H1 (cell line): ENCODE measurements at regions not wholly inside any gene's neighbourhood (a gene's known extent, or its start where the extent isn't known, plus 50 kb on each side); places are given as distances from the start of the nearest gene placed in this dataset.

Experiments used
- BCL11A ChIP-seq, 2 experiments: IDR thresholded peaks; one replicate each; pipeline ENCODE4 v1.6.1; 2011; ENCODE audit warnings: low read depth in 2 of 2, low read length in 2 of 2, mild to moderate bottlenecking in 2 of 2
- CHD1 ChIP-seq: IDR thresholded peaks from 2 replicates; pipeline ENCODE4 v1.6.1; 2012; ENCODE audit warnings: low read depth, low read length, improper control_type of control experiment
- CREB1 ChIP-seq: IDR thresholded peaks from 2 replicates; pipeline ENCODE4 v1.6.1; 2012; ENCODE audit warnings: inconsistent platforms
- CTBP2 ChIP-seq: IDR thresholded peaks from 2 replicates; pipeline ENCODE4 v1.7.0; 2011; ENCODE audit warnings: borderline replicate concordance, mild to moderate bottlenecking, moderate library complexity, mixed read lengths, low read length; ENCODE audit not compliant: insufficient read depth, insufficient read length
- GABPA ChIP-seq: IDR thresholded peaks from 2 replicates; pipeline ENCODE4 v1.6.1; 2011; ENCODE audit warnings: mild to moderate bottlenecking, low read length, moderate library complexity, borderline replicate concordance; ENCODE audit not compliant: insufficient read depth
- HDAC2 ChIP-seq, 2 experiments: fragments of 300-600 bp in 1 of 2; sonication (generic) in 1 of 2; IDR thresholded peaks; 2 replicates each; pipeline ENCODE4 v1.6.1; 2011 to 2012; ENCODE audit warnings: low read depth in 2 of 2, low read length in 2 of 2, mild to moderate bottlenecking in 2 of 2, moderate library complexity in 2 of 2, borderline replicate concordance in 1 of 2, inconsistent platforms in 1 of 2
- POLR2A ChIP-seq, 2 experiments: IDR thresholded peaks; 1 replicate in 1 of 2; 2 replicates in 1 of 2; pipeline ENCODE4 v1.6.1; 2011; ENCODE audit warnings: low read depth in 2 of 2, low read length in 2 of 2, mild to moderate bottlenecking in 2 of 2; ENCODE audit errors: control extremely low read depth in 1 of 2
- SIN3A ChIP-seq, 2 experiments: IDR thresholded peaks in 1 of 2; conservative IDR thresholded peaks in 1 of 2; 2 replicates each; pipeline ENCODE4 v1.6.1; 2011 to 2012; ENCODE audit warnings: low read length in 2 of 2, improper control_type of control experiment in 1 of 2, low read depth in 1 of 2, mild to moderate bottlenecking in 1 of 2
- SP1 ChIP-seq: IDR thresholded peaks from 2 replicates; pipeline ENCODE4 v1.6.1; 2011; ENCODE audit warnings: low read depth, low read length
- SRF ChIP-seq: IDR thresholded peaks from 2 replicates; pipeline ENCODE4 v1.6.1; 2011; ENCODE audit warnings: mild to moderate bottlenecking, low read depth, low read length, moderate library complexity
- ZNF274 ChIP-seq: IDR thresholded peaks from 2 replicates; pipeline ENCODE4 v1.7.0; 2012; ENCODE audit warnings: low read length, borderline replicate concordance; ENCODE audit errors: extremely low read depth
- TF ChIP-seq, protein P1 (sequence below): IDR thresholded peaks from 2 replicates; pipeline ENCODE4 v1.6.1; 2011; ENCODE audit warnings: low read length, improper control_type of control experiment
- TF ChIP-seq, protein P2 (sequence below), 3 experiments: IDR thresholded peaks; 1 replicate in 2 of 3; 2 replicates in 1 of 3; pipeline versions ENCODE4 v1.5.1 to v1.6.1; 2011; ENCODE audit warnings: low read length in 3 of 3, mild to moderate bottlenecking in 3 of 3, inconsistent platforms in 2 of 3, low read depth in 1 of 3, moderate library complexity in 1 of 3; ENCODE audit not compliant: insufficient read depth in 1 of 3; ENCODE audit errors: control extremely low read depth in 1 of 3
- TF ChIP-seq, protein P3 (sequence below): IDR thresholded peaks from 2 replicates; pipeline ENCODE4 v1.6.1; 2011; ENCODE audit warnings: low read depth, mild to moderate bottlenecking, low read length; ENCODE audit not compliant: insufficient read depth

DNA sequence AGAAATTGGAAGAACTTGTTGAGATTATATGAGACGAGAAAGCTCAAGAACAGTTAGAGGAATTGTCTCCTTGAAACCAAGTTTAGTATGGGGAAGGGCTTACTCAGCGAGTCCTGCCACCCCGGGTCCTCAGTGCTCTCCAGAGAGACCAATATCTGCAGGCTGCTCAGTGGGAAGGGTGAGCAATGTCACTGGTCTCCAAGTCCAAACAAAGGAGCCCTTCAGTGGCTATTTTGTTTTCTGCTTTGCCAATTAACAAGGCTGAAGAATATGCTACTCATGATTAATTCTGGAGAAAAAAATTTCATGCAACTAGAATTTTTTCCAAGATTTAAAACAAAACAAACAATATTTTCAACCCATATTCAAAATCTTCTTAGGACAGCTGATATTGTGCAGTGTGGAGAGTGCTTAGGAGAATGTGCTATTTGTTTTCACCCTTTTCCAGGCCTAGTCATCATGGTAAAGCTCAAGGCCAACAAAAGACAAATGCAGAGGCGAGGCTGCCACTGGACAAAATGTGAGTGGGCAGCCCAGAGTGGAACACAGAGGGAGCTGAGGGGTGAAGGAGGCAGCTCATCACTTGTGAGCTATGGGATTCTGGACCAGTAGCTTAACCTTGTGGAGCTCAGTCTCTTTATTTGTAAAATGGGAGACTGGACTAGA lies 83.8 kb upstream of the TMEM17 start:
- TF ChIP-seq, protein P1, sequence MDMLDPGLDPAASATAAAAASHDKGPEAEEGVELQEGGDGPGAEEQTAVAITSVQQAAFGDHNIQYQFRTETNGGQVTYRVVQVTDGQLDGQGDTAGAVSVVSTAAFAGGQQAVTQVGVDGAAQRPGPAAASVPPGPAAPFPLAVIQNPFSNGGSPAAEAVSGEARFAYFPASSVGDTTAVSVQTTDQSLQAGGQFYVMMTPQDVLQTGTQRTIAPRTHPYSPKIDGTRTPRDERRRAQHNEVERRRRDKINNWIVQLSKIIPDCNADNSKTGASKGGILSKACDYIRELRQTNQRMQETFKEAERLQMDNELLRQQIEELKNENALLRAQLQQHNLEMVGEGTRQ, result no peak
- TF ChIP-seq BCL11A (IDR thresholded peaks at IDR 0.05; ENCODE audit: low read depth in 2 of 2, low read length in 2 of 2) (no peak), POLR2A (IDR thresholded peaks at IDR 0.05; ENCODE audit: control extremely low read depth in 1 of 2, low read depth in 2 of 2, low read length in 2 of 2) (no peak), ZNF274 (no peak), CREB1 (no peak), GABPA (no peak), CHD1 (no peak), SIN3A (conservative IDR thresholded peaks at IDR 0.05 in 1 of 2, IDR thresholded peaks at IDR 0.05 in 1 of 2; ENCODE audit: low read depth in 1 of 2, low read length in 2 of 2) (no peak), SP1 (no peak), HDAC2 (IDR thresholded peaks at IDR 0.05; ENCODE audit: borderline replicate concordance in 1 of 2, low read depth in 2 of 2, low read length in 2 of 2) (no peak), SRF (no peak), CTBP2 (no peak)
- TF ChIP-seq, protein P2, sequence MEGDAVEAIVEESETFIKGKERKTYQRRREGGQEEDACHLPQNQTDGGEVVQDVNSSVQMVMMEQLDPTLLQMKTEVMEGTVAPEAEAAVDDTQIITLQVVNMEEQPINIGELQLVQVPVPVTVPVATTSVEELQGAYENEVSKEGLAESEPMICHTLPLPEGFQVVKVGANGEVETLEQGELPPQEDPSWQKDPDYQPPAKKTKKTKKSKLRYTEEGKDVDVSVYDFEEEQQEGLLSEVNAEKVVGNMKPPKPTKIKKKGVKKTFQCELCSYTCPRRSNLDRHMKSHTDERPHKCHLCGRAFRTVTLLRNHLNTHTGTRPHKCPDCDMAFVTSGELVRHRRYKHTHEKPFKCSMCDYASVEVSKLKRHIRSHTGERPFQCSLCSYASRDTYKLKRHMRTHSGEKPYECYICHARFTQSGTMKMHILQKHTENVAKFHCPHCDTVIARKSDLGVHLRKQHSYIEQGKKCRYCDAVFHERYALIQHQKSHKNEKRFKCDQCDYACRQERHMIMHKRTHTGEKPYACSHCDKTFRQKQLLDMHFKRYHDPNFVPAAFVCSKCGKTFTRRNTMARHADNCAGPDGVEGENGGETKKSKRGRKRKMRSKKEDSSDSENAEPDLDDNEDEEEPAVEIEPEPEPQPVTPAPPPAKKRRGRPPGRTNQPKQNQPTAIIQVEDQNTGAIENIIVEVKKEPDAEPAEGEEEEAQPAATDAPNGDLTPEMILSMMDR (IDR thresholded peaks at IDR 0.05; ENCODE audit: control extremely low read depth in 1 of 3, insufficient read depth in 1 of 3, low read depth in 1 of 3, low read length in 3 of 3), result no peak
- TF ChIP-seq, protein P3, sequence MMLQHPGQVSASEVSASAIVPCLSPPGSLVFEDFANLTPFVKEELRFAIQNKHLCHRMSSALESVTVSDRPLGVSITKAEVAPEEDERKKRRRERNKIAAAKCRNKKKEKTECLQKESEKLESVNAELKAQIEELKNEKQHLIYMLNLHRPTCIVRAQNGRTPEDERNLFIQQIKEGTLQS, result no peak
